K562 (cell line): ENCODE measurements at regions not wholly inside any gene's neighbourhood (a gene's known extent, or its start where the extent isn't known, plus 50 kb on each side); places are given as distances from the start of the nearest gene placed in this dataset.

Source experiments
- ATAC-seq: fragments of 200-7000 bp; cut with Tn5 transposase; 3 replicates; pipeline ENCODE4 v1.9.1; 2020; ENCODE audit warnings: moderate library complexity
- BruUV-seq: library from RNA; stranded (reverse); fragments of 400-500 nt; replicated peaks from 2 replicates; lab custom pipeline; 2021; lab: Mats Ljungman, UMichigan
- CTCF ChIA-PET: fragments of 300-600 bp; formaldehyde crosslinking; extraction: SDS; loops from one replicate; lab custom pipeline; 2021; ENCODE audit warnings: low intra/inter-chr PET ratio; lab: Yijun Ruan, JAX
- POLR2A ChIA-PET: fragments of 300-600, 350-650 bp; sonication (Branson Sonifier 250); formaldehyde crosslinking; extraction: SDS; loops from one replicate; lab custom pipeline; 2021; ENCODE audit warnings: antibody characterized with exemption, inconsistent platforms; lab: Yijun Ruan, JAX
- DNase-seq, 4 experiments: peaks; one replicate each; pipeline versions ENCODE4 v3.0.0 to v3.0.0-alpha.2; 2011 to 2018; ENCODE audit warnings: low spot score in 3 of 4, mixed read lengths in 3 of 4; ENCODE audit errors: extremely low read depth in 1 of 4
- FAIRE-seq: peaks from 2 replicates; lab custom pipeline; 2011; peaks lifted over from hg19 to GRCh38; lab: Jason Lieb, UNC
- H2AFZ ChIP-seq: 2 replicates; pipeline ENCODE4 v1.6.0; 2011; ENCODE audit warnings: low read depth, low read length, control low read depth, inconsistent platforms
- H3K27ac ChIP-seq: fragments of 200-600 bp; 3 replicates; pipeline ENCODE4 v1.8.0; 2011; ENCODE audit warnings: low read depth, mild to moderate bottlenecking, control low read depth, inconsistent platforms, low read length, moderate library complexity, mixed read lengths; ENCODE audit errors: extremely low read depth
- H3K27me3 ChIP-seq, 2 experiments: fragments of 300-600 bp in 1 of 2; 2 replicates in 1 of 2; 3 replicates in 1 of 2; pipeline versions ENCODE4 v1.6.0 to v1.8.0; 2011; ENCODE audit warnings: inconsistent platforms in 2 of 2, low read length in 2 of 2, mild to moderate bottlenecking in 1 of 2, mixed read lengths in 1 of 2, moderate library complexity in 1 of 2; ENCODE audit not compliant: control insufficient read depth in 2 of 2, insufficient read depth in 2 of 2
- H3K36me3 ChIP-seq: fragments of 300-600 bp; 3 replicates; pipeline ENCODE4 v1.8.0; 2011; ENCODE audit warnings: mild to moderate bottlenecking, low read length, inconsistent platforms; ENCODE audit not compliant: control insufficient read depth, insufficient read depth
- H3K4me1 ChIP-seq, 2 experiments: fragments of 200-600 bp in 1 of 2; replicated peaks in 1 of 2; 2 replicates in 1 of 2; 3 replicates in 1 of 2; pipeline versions ENCODE4 v1.5.1 to v1.8.0; 2011; ENCODE audit warnings: inconsistent platforms in 2 of 2, low read length in 2 of 2, mild to moderate bottlenecking in 1 of 2, mixed read lengths in 1 of 2, moderate library complexity in 1 of 2; ENCODE audit not compliant: control insufficient read depth in 2 of 2, insufficient read depth in 2 of 2
- H3K4me2 ChIP-seq: 2 replicates; pipeline ENCODE4 v1.6.1; 2011; ENCODE audit warnings: low read length, control low read depth, inconsistent platforms, mixed read lengths; ENCODE audit not compliant: insufficient read depth
- H3K4me3 ChIP-seq: fragments of 200-600 bp; sonication (generic), shearing (Covaris generic); 2 replicates; pipeline ENCODE4 v1.5.1; 2016; ENCODE audit warnings: control low read depth, inconsistent platforms
- H3K79me2 ChIP-seq: fragments of 200-600 bp; 3 replicates; pipeline ENCODE4 v1.8.0; 2011; ENCODE audit warnings: low read length, inconsistent platforms; ENCODE audit not compliant: control insufficient read depth, insufficient read depth
- H3K9ac ChIP-seq, 2 experiments: 2 replicates each; pipeline versions ENCODE4 v1.6.0 to v1.6.1; 2011; ENCODE audit warnings: low read depth in 2 of 2, low read length in 2 of 2, control low read depth in 1 of 2, inconsistent platforms in 1 of 2, mild to moderate bottlenecking in 1 of 2, mixed read lengths in 1 of 2; ENCODE audit not compliant: insufficient read depth in 1 of 2
- H3K9me1 ChIP-seq: one replicate; pipeline ENCODE4 v1.6.0; 2011; ENCODE audit warnings: inconsistent platforms, mild to moderate bottlenecking, low read length, moderate library complexity; ENCODE audit not compliant: control insufficient read depth, insufficient read depth
- H3K9me3 ChIP-seq: replicated peaks from 2 replicates; pipeline ENCODE4 v1.5.1; 2011; ENCODE audit warnings: low read depth, low read length, inconsistent platforms; ENCODE audit not compliant: control insufficient read depth, insufficient read depth
- H4K20me1 ChIP-seq: replicated peaks from 2 replicates; pipeline ENCODE4 v1.6.1; 2011; ENCODE audit warnings: low read length, inconsistent platforms, mixed read lengths; ENCODE audit not compliant: control insufficient read depth, insufficient read depth
- FOS ChIP-seq: IDR thresholded peaks from 3 replicates; pipeline ENCODE4 v1.6.1; 2011; ENCODE audit not compliant: insufficient read length; ENCODE audit errors: extremely low read depth
- FUS ChIP-seq: fragments of 200-400 bp; formaldehyde crosslinking; optimal IDR thresholded peaks from 2 replicates; pipeline ENCODE3; 2017; ENCODE audit warnings: low read depth, low read length
- NFXL1 ChIP-seq: fragments of 450-650 bp; formaldehyde crosslinking; IDR thresholded peaks from 2 replicates; pipeline ENCODE4 v1.4.0; 2021; ENCODE audit warnings: mild to moderate bottlenecking
- RBM34 ChIP-seq: fragments of 200-400 bp; formaldehyde crosslinking; IDR thresholded peaks from 2 replicates; pipeline ENCODE4 v1.6.1; 2018; ENCODE audit warnings: low read length, borderline replicate concordance; ENCODE audit not compliant: insufficient read depth
- ZNF121 ChIP-seq: sonication (generic); formaldehyde crosslinking; conservative IDR thresholded peaks from 2 replicates; pipeline ENCODE4 v1.8.0; 2022; ENCODE audit warnings: missing genetic modification reagents
- ZNF263 ChIP-seq: sonication (generic); formaldehyde crosslinking; IDR thresholded peaks from 2 replicates; pipeline ENCODE4 v1.8.0; 2022; ENCODE audit warnings: mild to moderate bottlenecking, missing genetic modification reagents, borderline replicate concordance
- WGBS: fragments of 100-300 bp; shearing (Covaris generic); methylation state at CpG from one replicate; pipeline ENCODE4 v1.1.6; 2016; ENCODE audit warnings: low coverage, mixed read lengths; ENCODE audit not compliant: insufficient coverage; ENCODE audit errors: missing lambda C conversion rate; 5-methylcytosine and 5-hydroxymethylcytosine counted together
- in situ Hi-C: fragments of 300-500 bp; cut with MboI; formaldehyde crosslinking; loops from 4 replicates; pipeline ENCODE4 v1.15.0; 2018; ENCODE audit warnings: inconsistent platforms, mixed read lengths
- intact Hi-C: fragments of 100-400 bp; cut with micrococcal nuclease; formaldehyde crosslinking; loops from 2 replicates; pipeline ENCODE4 v1.14.2; 2022
- TF ChIP-seq, protein P1 (sequence below): fragments of 200-800 bp; sonication (Bioruptor generic); IDR thresholded peaks from 2 replicates; pipeline ENCODE4 v1.6.1; 2017; ENCODE audit warnings: missing genetic modification characterization, missing compliant biosample characterization
- TF ChIP-seq, protein P2 (sequence below), 2 experiments: fragments of 450-650 bp; IDR thresholded peaks; 2 replicates each; pipeline ENCODE4 v1.6.1; 2016
- TF ChIP-seq, protein P3 (sequence below): fragments of 200-600 bp; sonication (generic); IDR thresholded peaks from one replicate; pipeline ENCODE4 v1.6.1; 2012; ENCODE audit warnings: mild to moderate bottlenecking, low read depth, low read length, inconsistent platforms

- Histone ChIP-seq H3K27ac (no peak overlapping the region), H3K79me2 (no peaks in the 10 kb centered on the region), H3K9ac (no peak overlapping the region), H4K20me1 (0 out of 2 replicates have a peak, but pooled peaks cover under 1% of the 10 kb centered on the region), H3K4me1 (no peaks in the 10 kb centered on the region), H3K4me2 (no peak overlapping the region), H3K4me3 (no peak overlapping the region), H3K9me3 (no peaks in the 10 kb centered on the region), H3K36me3 (no peaks in the 10 kb centered on the region), H3K27me3 (peaks cover 0 to 9% of the 10 kb centered on the region in 2 experiments; a peak in 3 of 5 replicates), H3K9me1 (no peaks in the 10 kb centered on the region), H2AFZ (no peak overlapping the region)
- ATAC-seq (no peak), DNase-seq (no peak), FAIRE-seq (no peak)
- POLR2A ChIA-PET, result no interaction called here
- in situ Hi-C loops, result loop anchor here (10.0 to 25.0 kb wide), 2 partner anchors 177 to 719 kb away; partner anchors contain the start of genes PCSK7 and RNF214
- CTCF ChIA-PET, result no interaction called here
- TF ChIP-seq, protein P1, sequence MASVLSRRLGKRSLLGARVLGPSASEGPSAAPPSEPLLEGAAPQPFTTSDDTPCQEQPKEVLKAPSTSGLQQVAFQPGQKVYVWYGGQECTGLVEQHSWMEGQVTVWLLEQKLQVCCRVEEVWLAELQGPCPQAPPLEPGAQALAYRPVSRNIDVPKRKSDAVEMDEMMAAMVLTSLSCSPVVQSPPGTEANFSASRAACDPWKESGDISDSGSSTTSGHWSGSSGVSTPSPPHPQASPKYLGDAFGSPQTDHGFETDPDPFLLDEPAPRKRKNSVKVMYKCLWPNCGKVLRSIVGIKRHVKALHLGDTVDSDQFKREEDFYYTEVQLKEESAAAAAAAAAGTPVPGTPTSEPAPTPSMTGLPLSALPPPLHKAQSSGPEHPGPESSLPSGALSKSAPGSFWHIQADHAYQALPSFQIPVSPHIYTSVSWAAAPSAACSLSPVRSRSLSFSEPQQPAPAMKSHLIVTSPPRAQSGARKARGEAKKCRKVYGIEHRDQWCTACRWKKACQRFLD, result no peak
- TF ChIP-seq ZNF121, result no peak
- no peak for TF ChIP-seq NFXL1 (CRISPR knock-in tag)
- TF ChIP-seq, protein P2, sequence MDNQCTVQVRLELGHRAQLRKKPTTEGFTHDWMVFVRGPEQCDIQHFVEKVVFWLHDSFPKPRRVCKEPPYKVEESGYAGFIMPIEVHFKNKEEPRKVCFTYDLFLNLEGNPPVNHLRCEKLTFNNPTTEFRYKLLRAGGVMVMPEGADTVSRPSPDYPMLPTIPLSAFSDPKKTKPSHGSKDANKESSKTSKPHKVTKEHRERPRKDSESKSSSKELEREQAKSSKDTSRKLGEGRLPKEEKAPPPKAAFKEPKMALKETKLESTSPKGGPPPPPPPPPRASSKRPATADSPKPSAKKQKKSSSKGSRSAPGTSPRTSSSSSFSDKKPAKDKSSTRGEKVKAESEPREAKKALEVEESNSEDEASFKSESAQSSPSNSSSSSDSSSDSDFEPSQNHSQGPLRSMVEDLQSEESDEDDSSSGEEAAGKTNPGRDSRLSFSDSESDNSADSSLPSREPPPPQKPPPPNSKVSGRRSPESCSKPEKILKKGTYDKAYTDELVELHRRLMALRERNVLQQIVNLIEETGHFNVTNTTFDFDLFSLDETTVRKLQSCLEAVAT (IDR thresholded peaks at IDR 0.05), result no peak
- TF ChIP-seq RBM34, result no peak
- TF ChIP-seq, protein P3, sequence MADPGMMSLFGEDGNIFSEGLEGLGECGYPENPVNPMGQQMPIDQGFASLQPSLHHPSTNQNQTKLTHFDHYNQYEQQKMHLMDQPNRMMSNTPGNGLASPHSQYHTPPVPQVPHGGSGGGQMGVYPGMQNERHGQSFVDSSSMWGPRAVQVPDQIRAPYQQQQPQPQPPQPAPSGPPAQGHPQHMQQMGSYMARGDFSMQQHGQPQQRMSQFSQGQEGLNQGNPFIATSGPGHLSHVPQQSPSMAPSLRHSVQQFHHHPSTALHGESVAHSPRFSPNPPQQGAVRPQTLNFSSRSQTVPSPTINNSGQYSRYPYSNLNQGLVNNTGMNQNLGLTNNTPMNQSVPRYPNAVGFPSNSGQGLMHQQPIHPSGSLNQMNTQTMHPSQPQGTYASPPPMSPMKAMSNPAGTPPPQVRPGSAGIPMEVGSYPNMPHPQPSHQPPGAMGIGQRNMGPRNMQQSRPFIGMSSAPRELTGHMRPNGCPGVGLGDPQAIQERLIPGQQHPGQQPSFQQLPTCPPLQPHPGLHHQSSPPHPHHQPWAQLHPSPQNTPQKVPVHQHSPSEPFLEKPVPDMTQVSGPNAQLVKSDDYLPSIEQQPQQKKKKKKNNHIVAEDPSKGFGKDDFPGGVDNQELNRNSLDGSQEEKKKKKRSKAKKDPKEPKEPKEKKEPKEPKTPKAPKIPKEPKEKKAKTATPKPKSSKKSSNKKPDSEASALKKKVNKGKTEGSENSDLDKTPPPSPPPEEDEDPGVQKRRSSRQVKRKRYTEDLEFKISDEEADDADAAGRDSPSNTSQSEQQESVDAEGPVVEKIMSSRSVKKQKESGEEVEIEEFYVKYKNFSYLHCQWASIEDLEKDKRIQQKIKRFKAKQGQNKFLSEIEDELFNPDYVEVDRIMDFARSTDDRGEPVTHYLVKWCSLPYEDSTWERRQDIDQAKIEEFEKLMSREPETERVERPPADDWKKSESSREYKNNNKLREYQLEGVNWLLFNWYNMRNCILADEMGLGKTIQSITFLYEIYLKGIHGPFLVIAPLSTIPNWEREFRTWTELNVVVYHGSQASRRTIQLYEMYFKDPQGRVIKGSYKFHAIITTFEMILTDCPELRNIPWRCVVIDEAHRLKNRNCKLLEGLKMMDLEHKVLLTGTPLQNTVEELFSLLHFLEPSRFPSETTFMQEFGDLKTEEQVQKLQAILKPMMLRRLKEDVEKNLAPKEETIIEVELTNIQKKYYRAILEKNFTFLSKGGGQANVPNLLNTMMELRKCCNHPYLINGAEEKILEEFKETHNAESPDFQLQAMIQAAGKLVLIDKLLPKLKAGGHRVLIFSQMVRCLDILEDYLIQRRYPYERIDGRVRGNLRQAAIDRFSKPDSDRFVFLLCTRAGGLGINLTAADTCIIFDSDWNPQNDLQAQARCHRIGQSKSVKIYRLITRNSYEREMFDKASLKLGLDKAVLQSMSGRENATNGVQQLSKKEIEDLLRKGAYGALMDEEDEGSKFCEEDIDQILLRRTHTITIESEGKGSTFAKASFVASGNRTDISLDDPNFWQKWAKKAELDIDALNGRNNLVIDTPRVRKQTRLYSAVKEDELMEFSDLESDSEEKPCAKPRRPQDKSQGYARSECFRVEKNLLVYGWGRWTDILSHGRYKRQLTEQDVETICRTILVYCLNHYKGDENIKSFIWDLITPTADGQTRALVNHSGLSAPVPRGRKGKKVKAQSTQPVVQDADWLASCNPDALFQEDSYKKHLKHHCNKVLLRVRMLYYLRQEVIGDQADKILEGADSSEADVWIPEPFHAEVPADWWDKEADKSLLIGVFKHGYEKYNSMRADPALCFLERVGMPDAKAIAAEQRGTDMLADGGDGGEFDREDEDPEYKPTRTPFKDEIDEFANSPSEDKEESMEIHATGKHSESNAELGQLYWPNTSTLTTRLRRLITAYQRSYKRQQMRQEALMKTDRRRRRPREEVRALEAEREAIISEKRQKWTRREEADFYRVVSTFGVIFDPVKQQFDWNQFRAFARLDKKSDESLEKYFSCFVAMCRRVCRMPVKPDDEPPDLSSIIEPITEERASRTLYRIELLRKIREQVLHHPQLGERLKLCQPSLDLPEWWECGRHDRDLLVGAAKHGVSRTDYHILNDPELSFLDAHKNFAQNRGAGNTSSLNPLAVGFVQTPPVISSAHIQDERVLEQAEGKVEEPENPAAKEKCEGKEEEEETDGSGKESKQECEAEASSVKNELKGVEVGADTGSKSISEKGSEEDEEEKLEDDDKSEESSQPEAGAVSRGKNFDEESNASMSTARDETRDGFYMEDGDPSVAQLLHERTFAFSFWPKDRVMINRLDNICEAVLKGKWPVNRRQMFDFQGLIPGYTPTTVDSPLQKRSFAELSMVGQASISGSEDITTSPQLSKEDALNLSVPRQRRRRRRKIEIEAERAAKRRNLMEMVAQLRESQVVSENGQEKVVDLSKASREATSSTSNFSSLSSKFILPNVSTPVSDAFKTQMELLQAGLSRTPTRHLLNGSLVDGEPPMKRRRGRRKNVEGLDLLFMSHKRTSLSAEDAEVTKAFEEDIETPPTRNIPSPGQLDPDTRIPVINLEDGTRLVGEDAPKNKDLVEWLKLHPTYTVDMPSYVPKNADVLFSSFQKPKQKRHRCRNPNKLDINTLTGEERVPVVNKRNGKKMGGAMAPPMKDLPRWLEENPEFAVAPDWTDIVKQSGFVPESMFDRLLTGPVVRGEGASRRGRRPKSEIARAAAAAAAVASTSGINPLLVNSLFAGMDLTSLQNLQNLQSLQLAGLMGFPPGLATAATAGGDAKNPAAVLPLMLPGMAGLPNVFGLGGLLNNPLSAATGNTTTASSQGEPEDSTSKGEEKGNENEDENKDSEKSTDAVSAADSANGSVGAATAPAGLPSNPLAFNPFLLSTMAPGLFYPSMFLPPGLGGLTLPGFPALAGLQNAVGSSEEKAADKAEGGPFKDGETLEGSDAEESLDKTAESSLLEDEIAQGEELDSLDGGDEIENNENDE, result no peak
- TF ChIP-seq ZNF263 (CRISPR knock-in tag), result no peak
- no peak for TF ChIP-seq FUS
- TF ChIP-seq FOS, result no peak
- intact Hi-C loops, result no loop called here
- no TSS peak for BruUV-seq
- WGBS, result 0% methylated on average over 10 of the region's 10 CpGs
Observed at GRCh38 chr11:116518141-116518540, 254.6 kb downstream of the BUD13 start.
